PFSK-1 (cell line): ENCODE measurements at regions not wholly inside any gene's neighbourhood (a gene's known extent, or its start where the extent isn't known, plus 50 kb on each side); places are given as distances from the start of the nearest gene placed in this dataset.

Source experiments
- FOXP2 ChIP-seq: optimal IDR thresholded peaks from 2 replicates; pipeline ENCODE3; 2011; ENCODE audit warnings: borderline replicate concordance, control low read depth, inconsistent platforms; ENCODE audit not compliant: insufficient read depth; ENCODE audit errors: extremely low read length, extremely low read depth
- POLR2AphosphoS5 ChIP-seq: IDR thresholded peaks from 2 replicates; pipeline ENCODE4 v1.6.1; 2012; ENCODE audit warnings: low read depth, mild to moderate bottlenecking, control low read depth, low read length, moderate library complexity
- SIN3A ChIP-seq: IDR thresholded peaks from 2 replicates; pipeline ENCODE4 v1.6.1; 2012; ENCODE audit warnings: mild to moderate bottlenecking, low read length, moderate library complexity, borderline replicate concordance; ENCODE audit not compliant: insufficient read depth
- TAF1 ChIP-seq: IDR thresholded peaks from 2 replicates; pipeline ENCODE4 v1.6.1; 2012; ENCODE audit warnings: low read length, control low read depth, borderline replicate concordance; ENCODE audit not compliant: insufficient read depth
- TF ChIP-seq, protein P1 (sequence below), 2 experiments: IDR thresholded peaks; 2 replicates each; pipeline versions ENCODE4 v1.6.1 to v1.8.0; 2011 to 2012; ENCODE audit warnings: low read depth in 2 of 2, low read length in 2 of 2, control low read depth in 1 of 2, inconsistent platforms in 1 of 2, mild to moderate bottlenecking in 1 of 2, moderate library complexity in 1 of 2; ENCODE audit not compliant: insufficient read depth in 1 of 2

GRCh38 chr7:25646726-25647413, 418.6 kb upstream of the NPVF start:
- TF ChIP-seq FOXP2: no peak
- TF ChIP-seq SIN3A: no peak
- no peak for TF ChIP-seq TAF1
- TF ChIP-seq POLR2AphosphoS5: no peak
- TF ChIP-seq, protein P1, sequence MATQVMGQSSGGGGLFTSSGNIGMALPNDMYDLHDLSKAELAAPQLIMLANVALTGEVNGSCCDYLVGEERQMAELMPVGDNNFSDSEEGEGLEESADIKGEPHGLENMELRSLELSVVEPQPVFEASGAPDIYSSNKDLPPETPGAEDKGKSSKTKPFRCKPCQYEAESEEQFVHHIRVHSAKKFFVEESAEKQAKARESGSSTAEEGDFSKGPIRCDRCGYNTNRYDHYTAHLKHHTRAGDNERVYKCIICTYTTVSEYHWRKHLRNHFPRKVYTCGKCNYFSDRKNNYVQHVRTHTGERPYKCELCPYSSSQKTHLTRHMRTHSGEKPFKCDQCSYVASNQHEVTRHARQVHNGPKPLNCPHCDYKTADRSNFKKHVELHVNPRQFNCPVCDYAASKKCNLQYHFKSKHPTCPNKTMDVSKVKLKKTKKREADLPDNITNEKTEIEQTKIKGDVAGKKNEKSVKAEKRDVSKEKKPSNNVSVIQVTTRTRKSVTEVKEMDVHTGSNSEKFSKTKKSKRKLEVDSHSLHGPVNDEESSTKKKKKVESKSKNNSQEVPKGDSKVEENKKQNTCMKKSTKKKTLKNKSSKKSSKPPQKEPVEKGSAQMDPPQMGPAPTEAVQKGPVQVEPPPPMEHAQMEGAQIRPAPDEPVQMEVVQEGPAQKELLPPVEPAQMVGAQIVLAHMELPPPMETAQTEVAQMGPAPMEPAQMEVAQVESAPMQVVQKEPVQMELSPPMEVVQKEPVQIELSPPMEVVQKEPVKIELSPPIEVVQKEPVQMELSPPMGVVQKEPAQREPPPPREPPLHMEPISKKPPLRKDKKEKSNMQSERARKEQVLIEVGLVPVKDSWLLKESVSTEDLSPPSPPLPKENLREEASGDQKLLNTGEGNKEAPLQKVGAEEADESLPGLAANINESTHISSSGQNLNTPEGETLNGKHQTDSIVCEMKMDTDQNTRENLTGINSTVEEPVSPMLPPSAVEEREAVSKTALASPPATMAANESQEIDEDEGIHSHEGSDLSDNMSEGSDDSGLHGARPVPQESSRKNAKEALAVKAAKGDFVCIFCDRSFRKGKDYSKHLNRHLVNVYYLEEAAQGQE (IDR thresholded peaks at IDR 0.05; ENCODE audit: insufficient read depth in 1 of 2, low read depth in 2 of 2, low read length in 2 of 2): no peak

- TF ChIP-seq POLR2AphosphoS5: no peak
- TF ChIP-seq, protein P1 (IDR thresholded peaks at IDR 0.05; ENCODE audit: insufficient read depth in 1 of 2, low read depth in 2 of 2, low read length in 2 of 2): no peak
- TF ChIP-seq TAF1: no peak
- no peak for TF ChIP-seq FOXP2
- no peak for TF ChIP-seq SIN3A
Measured at GRCh38 chr7:25647872-25648271, 419.6 kb upstream of the NPVF start.

- TF ChIP-seq POLR2AphosphoS5 (no peak), TAF1 (no peak), SIN3A (no peak), FOXP2 (no peak)
- TF ChIP-seq, protein P1 (IDR thresholded peaks at IDR 0.05; ENCODE audit: insufficient read depth in 1 of 2, low read depth in 2 of 2, low read length in 2 of 2): no peak
Measured at GRCh38 chr7:25652366-25652765, 424.1 kb upstream of the NPVF start.

DNA sequence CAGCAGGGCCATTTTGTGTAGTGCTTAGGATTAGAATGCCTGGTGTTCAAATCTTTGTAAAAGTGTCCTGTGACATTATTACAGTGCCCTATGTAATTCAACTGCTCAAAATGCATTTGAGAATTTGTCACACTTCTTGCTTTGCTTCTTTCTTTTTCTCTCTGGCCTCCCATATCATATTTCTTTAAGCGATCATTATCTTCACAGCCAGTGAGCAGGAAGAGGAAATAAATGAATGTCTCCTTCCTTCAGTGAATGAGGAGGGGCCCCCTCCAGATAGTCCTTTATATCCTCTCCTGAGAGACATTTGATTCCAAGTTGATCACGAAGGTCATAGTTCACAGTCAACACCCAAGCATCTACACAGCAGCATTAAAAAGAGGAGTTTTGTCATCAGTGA, 425.1 kb upstream of the NPVF start:
- TF ChIP-seq SIN3A: no peak
- TF ChIP-seq, protein P1 (IDR thresholded peaks at IDR 0.05; ENCODE audit: insufficient read depth in 1 of 2, low read depth in 2 of 2, low read length in 2 of 2): no peak
- no peak for TF ChIP-seq POLR2AphosphoS5
- no peak for TF ChIP-seq FOXP2
- no peak for TF ChIP-seq TAF1
